M059J (cell line): ENCODE measurements at regions not wholly inside any gene's neighbourhood (a gene's known extent, or its start where the extent isn't known, plus 50 kb on each side); places are given as distances from the start of the nearest gene placed in this dataset.
"Not testable (repeated sequence)": the region's sequence is repeated elsewhere in the genome, so short reads cannot be mapped to it uniquely, and the experiment has no call there.

Source experiments
- DNase-seq: peaks from one replicate; pipeline ENCODE4 v3.0.0-alpha.2; 2012; ENCODE audit warnings: low read depth

DNA sequence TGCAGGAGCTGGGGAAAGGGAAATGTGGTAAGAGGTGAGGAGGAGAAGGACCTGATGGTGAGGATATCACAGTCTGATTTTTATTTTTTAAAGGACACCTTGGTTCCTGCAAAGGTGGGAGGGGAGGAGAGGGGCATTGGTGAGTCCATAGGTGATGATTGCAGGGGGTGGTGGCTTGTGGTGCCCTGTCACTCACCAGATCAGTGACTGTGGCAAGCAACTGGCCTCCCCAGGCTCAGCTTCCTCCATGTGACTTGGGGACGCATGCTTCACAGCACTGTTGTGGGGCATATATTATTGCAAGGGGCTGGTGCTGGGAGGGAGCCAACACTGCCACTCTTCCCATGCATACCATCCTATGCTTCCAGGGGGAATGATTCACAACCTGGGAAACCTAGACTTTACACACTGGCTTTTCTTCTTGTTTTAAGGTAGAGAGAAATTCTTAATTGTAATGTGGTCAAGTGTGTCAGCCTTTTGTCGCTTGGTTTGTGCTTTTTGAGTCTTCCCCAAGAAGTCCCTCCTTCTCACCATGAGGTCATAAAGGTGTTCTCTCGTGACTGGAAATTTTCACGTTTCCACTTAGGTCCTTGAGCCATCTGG lies 106.8 kb upstream of the PLGLB2 start:
- DNase-seq, result peak; percentile 41

DNA sequence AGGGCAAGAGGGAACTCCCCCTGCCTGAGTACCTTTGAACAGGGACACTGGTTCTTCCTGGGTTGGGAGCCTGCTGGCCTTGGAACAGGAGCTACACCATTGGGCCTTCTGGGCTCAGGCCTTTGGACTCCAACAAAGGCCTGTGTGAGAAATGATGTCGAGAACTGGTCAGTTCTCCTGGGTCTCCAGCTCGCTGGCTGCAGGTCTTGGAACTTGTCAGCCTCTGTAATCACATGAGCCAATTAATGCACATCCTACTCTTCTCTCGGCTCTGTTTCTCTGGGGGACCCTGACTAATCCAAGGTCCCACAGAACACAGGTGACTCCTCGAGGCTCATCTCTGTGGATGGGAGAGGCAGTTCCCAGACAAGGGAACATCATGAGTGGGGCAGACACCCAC lies 104.7 kb upstream of the PLGLB2 start:
- not testable (repeated sequence) for DNase-seq

DNA sequence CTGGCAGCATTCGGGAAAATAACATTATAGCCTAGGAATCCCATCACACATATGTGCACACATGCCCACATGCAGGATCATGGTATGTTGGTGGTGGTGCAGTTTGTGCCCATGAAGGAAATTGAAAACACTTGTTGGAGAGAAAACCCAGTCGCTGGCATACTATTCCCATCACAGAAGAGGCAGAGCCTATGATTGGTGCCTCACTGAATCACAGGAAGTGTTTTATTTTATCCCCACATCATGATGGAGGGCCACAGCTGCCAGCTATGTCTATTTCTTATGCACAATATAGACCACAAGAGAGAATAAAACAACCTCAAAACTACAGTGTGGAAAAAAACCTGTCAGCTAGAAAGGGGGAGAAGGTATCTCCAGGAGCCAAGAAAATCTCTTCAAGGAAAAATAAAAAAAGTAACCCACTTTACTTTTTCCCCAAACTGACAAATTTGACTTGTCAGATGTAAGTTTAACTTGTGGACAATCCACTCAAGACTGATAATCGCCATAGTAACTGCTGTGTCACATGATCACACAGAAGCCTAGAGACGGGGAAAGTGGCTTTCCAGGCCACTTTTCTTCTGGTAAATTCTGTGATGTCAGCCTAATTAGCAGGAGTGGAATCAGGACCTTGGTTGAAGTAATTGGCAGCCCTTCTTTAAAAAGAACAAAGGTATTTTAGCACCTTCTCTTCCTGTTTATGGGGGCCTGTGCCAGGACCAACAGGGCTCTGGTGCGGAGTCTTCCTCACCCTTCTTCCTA lies 100.0 kb upstream of the PLGLB2 start:
- DNase-seq, result peak; percentile 20

DNA sequence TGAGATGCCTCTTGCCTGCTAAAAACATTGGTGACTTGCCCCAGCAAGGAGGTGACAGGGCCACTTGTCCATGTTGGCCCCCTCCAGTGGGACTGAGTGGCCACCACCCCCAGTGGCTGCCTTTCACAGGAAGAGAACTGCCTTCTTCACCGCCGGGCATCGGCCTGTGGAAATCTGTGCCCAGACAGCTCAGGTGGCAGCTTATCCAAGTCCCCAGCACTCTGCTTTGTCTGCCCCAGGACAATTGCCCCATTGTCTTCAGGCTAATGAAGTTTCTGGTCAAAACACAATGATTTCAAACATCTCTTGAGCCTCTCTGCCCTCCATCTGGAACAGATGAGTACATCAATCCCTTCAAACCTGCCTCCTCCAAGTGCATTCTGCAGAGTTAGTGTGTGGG lies 99.1 kb upstream of the PLGLB2 start:
- not testable (repeated sequence) for DNase-seq

DNA sequence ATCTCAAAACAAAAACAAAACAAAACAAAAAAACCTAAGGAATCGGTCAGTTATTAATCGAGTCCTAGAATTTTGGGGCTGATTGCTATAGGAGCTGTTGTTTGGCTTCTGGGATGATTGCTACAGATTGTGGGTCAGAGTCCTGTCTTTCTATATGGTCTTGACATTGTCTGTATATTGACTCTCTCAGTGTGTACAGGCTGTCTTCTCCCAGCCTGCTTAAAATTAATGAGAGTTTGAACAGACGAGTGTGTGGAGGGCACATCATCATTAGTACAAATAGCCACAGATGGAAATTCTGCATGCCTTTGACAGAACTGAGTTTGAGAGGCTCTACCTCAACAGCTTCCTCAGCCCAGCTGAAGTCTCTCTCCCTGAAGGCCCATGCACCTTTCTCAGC lies 98.0 kb upstream of the PLGLB2 start:
- not testable (repeated sequence) for DNase-seq

DNA sequence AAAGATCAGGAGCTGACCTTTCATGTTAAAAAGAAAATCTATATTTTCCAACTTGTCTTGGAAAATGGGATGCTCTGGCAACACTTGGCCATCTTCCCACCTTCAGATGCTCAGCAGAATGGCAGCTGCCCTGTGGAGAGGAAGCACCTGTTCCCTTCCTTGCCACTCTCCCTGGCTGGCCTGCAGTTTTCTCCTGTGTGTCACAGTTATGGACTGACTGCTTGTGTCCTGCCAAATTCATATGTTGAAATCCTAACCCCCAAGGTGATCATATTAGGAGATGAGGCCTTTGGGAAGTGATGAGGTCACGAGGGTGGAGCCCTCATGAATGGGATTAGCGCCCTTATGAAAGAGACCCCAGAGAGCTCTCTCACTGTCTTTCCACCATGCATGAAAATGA lies 97.0 kb upstream of the PLGLB2 start:
- DNase-seq, result not testable (repeated sequence)

DNA sequence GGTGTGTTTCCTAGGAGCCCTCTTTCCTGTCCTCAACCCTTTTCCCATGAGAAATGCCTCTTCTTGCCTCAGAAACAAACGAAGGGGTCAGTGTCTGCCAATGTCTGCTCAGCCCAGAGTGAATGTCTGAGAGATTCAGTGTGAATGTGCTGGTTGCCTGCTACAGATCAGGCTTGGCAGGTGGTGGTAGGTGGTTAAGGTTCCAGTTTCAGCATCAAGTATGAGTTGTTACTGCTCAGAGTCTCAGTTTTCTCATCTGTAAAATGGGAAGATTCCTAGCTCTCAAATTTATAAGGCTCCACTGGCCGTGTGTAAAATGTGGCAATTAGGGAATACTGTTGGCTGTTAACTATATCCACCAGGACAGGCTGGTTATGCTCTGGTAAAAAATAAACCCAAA lies 96.3 kb upstream of the PLGLB2 start:
- not testable (repeated sequence) for DNase-seq

DNA sequence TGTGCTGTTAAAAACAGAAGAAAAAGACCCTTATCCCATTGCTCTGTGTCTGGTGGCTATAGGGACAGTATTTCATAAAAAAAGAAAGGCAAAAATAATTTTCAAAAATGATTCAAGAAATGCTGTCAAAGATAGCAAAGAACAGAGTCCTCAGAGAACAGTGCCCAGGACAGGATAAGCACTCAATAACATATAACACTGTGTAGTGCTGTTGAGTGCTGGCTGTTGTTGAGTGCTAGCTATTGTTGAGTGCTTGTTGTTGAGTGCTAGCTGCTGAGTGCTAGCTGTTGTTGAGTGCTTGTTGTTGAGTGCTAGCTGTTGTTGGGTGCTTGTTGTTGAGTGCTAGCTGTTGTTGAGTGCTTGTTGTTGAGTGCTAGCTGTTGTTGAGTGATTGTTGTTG lies 94.5 kb upstream of the PLGLB2 start:
- DNase-seq, result not testable (repeated sequence)

DNA sequence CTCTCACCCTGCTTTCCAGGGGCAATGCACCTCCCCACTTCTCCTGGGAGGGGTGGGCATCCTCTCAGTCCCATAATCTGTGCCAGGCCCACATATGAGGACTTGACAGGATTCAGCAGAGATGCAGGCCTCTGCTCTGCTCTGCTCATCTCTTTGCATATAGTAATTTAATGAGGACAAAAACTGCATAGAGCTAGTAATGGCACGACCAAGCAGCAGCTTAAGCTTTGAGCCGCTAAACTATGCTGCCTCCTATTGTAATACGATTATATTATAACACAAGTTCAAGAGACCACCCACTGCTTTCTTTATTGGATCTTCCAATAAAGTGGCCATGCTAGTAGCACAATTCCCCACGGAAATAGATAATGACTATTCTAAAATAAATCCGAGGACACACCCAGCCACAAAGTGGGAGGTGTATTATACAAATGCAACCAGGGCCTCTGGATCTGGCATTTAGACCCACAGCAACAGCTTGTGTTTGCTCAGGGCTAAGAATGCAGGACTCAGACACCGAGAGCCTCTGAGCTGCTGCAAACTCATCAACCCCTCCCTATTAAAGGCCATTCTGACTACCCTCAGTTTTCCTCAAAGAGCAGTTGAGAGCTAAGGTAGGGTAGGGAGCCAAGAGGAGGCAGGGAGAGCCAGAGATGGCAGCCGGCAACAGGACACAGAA lies 93.6 kb upstream of the PLGLB2 start:
- DNase-seq, result not testable (repeated sequence)

DNA sequence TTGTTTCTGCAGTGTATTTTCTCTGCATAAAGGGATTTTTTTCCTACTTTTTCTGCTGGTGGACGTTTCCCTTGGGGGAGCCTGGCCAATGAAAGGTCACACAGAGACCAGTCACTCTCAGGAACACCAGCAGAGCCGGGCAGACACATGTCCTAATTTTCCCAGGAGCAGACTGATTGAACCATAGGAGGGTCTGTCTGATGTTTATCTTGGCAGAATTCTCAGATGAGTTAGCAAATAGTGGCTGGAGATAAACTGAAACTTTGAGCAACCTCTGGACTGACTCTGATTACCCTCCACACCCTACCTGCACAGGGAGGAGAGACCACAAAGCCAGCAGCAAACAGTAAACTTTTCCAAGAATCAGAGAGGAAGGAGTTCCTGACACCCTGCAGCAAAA lies 90.0 kb upstream of the PLGLB2 start:
- not testable (repeated sequence) for DNase-seq

DNA sequence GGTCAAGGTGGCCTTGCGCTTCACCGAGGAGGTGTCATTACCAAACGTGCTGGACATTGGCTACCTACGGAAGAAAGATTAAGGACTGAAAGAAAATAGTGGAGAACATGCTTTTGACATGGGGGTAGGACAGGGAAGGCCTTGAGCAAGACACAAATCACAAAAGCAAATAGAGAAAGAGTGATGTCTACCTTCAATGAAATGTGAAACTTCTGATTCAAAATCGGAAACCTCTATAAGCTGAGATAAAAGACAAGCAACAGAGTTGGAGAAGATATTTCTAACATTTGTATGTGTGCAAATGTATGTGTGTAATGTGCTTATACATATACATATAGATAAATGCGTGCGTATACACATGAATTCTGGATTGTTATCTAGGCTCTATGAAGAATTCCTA lies 89.5 kb upstream of the PLGLB2 start:
- DNase-seq, result not testable (repeated sequence)

DNA sequence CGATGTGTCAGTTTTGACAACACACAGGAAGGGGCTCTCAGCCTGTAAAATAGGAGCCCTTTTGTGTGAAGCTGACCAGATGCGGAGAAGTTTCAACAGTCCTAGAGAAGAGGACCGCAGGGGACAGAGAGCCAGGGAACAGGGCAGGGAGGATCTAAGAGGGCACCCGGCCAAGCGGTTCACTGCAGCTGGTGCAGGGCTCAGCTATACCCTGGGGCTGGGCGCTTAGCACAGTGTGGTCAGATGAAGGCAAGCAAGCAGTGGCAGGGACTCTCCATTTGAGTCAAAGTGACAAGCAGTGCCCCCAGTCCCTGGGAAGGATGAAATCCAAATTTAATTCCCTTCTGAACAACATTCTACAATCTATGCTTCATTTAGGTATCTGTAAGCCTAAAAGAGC lies 88.9 kb upstream of the PLGLB2 start:
- DNase-seq, result not testable (repeated sequence)

DNA sequence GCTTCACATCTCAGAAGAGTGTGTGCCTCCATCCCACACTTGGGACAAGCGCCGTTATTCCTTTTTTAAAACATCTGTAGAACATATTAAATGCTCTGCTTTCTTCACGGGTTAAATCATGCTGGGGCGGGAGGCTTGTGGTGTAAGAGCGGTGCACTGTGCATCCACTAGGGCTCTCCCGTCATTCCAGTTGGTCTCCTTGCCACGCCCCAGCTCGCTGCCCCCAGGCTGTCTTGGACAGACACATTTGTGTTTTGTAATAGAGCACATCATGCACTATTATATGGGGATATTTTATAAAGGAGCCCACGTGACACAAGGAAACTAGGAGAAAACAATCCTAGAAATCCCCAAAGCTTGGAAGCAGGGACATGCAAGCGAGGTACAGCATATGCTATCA lies 87.7 kb upstream of the PLGLB2 start:
- not testable (repeated sequence) for DNase-seq

DNA sequence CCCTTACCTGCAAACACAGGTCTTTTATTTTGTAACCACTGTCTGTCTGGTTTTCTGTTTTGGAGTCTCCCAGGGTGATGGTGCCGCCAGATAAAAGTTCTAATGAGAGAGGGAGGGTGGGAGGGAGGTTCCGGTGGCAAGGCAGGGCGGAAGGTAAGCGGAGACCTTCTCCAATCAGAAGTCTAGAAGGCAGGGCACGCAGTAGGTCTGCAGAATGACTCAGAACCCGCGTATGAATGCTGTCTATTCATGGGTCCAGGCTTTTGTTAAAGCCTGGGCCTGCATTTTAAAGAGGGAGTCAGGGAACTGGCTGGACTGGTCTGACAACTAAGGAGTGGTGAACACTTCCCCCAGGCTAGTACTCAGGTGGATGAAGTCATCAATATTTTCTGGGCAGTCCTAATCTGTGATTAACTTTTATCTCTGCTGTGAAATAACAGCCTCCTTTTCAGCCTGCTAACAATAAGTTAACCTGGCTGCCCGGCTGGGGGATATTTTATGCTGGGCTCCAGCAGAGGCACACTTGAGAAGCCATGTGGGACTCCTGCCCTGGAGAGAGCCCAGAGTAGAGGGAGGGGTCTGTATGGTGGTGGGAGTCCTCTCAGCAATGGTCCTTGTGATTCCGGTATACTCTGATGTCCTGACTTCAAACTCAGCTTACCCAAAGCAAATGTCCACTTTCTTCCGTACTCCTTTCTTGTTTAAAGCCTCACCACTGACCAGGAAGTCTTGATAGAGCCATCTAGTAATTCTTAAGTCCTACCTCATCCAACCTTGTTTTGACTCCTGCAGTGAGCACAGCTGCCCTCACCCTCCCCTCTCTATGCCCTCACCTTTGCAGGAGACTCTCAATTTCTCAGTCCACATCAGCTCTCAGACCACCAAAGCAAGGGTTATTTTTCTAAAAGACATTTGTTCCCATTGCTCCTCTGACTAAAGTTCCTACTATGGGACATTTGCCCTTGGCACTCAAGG lies 85.3 kb upstream of the PLGLB2 start:
- DNase-seq, result not testable (repeated sequence)

DNA sequence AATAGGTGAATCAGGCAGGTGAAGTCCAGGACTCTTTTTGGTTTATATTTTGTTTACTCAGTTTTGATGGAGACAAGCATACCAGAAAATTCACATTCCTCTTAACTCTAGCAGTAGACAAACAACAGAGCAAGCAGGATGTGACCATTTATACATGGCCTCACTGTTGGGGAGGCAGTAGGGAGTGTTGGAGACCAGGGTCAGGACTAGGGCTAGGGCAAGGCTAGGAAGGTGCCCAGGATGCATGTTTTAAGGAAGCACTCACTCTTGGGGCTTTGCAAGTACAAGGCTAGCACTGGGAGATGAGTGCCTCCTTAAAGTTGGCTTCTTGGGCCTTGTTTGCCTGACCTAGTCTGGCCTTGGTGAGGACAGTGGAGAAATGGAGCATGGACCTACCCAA lies 84.5 kb upstream of the PLGLB2 start:
- DNase-seq, result not testable (repeated sequence)

DNA sequence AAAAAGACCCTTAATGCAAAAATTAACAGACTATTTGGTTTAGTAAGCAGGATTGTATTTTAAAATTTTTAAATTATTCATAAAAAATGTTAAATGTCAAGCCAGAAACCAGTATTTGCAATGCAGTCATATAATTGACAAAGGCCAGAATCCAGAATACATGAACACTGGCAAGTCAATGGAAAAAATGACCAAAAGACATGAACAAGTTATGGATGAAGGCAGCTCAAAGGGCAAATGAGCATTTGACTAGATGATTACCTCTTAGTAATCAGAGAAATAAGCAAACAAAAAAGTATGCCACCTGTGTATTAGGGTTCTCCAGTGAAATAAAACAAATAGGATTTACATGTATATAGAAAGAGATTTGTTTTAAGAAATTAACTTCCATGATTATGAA lies 80.9 kb upstream of the PLGLB2 start:
- DNase-seq, result not testable (repeated sequence)

DNA sequence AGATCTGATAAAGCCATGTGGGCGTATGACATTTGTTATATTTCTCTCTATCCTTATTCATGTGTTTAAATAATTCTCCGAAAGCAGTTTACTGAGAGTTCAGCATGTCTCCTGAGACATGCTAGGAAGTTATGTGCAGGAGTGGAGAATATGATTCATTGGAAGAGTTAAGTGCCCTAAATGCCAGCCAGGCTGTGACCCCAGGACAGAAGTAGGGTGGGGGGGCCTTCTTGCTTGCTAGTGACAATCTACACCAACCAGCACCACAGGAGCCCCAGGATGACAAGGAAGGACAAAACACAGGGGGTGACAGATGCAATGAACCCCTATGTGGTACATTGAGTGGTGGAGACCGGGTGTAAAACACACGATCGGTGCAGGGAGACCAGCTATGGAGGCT lies 79.5 kb upstream of the PLGLB2 start:
- DNase-seq, result not testable (repeated sequence)

DNA sequence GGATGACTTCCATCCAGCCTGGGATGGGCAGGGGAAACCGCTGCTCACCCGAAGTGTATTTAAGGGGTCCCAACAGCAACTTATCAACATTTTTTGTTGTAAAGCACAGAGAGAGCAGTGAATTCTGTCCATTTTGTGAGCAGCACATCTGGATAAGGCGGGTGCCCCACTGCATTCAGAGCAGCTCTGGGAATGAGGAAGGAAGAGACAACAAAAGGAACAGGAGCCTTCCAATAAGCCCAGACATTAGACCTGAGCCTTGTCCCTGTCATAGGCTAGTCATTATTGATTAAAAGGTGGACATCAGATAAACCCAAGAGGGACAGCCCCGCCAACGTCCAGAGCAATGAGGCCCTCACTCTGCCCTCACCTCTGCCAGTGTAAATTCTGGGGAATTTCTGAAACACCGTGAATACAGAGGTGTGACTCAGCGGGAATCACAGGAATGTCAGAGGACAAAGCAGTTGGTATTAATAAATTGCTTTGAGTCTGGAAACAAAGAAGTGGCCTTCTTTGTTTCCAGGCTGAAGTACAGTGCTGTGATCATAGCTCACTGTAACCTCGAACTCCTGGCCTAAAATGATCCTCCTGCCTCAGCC lies 78.2 kb upstream of the PLGLB2 start:
- DNase-seq, result not testable (repeated sequence)

DNA sequence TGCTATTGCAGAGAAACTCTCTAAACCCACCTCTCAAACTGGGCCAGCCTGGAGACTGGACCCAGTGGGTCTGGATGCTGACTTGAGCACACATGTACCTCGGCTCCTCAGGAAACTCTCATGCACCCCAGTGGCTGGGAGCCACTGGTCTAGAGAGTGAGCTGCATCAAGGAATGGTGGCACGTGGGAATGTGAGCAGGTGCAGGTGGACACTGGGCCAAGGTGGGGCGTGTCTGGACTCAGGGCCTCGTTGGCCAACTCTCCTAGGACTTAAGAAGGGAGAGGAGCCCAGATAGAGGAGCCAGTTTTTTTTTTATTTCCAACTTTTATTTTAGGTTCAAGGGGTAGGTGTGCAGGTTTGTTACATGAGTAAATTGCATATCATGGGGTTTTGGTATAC lies 75.5 kb upstream of the PLGLB2 start:
- DNase-seq, result not testable (repeated sequence)

DNA sequence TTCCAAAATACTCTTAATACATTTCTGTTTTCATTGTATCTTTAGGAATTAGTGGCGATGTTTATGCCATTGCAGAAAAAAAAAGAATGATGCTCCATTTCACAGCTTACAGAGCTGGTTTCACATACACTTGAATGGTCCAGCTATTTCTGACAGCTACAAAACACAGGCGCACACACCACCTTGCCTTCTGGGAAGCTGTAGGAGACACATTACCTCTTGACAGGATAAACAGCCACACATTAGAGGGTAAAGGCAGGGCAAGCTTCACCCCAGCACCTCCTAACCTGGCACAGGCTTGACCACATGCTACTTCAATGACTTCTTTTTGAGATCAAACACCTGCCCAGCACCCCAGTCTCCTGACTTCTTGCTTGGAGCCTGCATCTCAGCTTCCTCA lies 73.2 kb upstream of the PLGLB2 start:
- DNase-seq, result not testable (repeated sequence)

DNA sequence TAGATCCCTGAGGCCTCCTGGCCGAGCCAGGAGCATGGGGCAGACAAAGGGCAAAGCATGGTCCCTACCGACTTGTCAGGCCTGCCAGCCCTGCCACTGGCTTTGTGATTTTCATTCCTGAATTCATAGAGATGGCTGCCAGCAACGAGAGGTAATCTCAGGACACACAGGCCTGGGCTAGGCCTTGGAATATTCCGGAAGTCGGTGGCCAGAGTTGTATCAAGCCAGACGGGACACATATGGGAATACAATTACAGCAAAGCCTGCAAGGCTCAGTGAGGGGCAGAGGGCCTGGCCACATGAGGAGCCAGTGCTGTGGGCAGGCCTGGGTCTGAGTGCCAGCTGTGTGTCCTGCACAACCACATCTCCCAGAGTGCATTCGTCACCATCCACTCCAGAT lies 72.4 kb upstream of the PLGLB2 start:
- DNase-seq, result not testable (repeated sequence)
